GM20000 (cell line): ENCODE measurements at regions not wholly inside any gene's neighbourhood (a gene's known extent, or its start where the extent isn't known, plus 50 kb on each side); places are given as distances from the start of the nearest gene placed in this dataset.

Experiments
- DNase-seq: peaks from one replicate; pipeline ENCODE4 v3.0.0; 2012; ENCODE audit warnings: low spot score
- CTCF ChIP-seq: IDR thresholded peaks from 2 replicates; pipeline ENCODE4 v1.5.1; 2012; ENCODE audit warnings: mild to moderate bottlenecking, control low read depth; ENCODE audit errors: extremely low read depth, missing control alignments

GRCh38 chr2:183623227-183623626 lies 499.0 kb downstream of the NUP35 start:
- no peak for TF ChIP-seq CTCF
- no peak for DNase-seq

- TF ChIP-seq CTCF = no peak
- no peak for DNase-seq
Observed at GRCh38 chr2:183630964-183631363, 506.7 kb downstream of the NUP35 start.

GRCh38 chr2:183656121-183656520 lies 531.9 kb downstream of the NUP35 start:
- DNase-seq = no peak
- no peak for TF ChIP-seq CTCF

- DNase-seq = no peak
- TF ChIP-seq CTCF = no peak
Observed at GRCh38 chr2:183665425-183665824, 541.2 kb downstream of the NUP35 start.

- TF ChIP-seq CTCF = no peak
- no peak for DNase-seq
Observed at GRCh38 chr2:183666031-183666430, 541.8 kb downstream of the NUP35 start.

- TF ChIP-seq CTCF = no peak
- no peak for DNase-seq
Observed at GRCh38 chr2:183671233-183671632, 547.0 kb downstream of the NUP35 start.

GRCh38 chr2:183678908-183679307 lies 554.7 kb downstream of the NUP35 start:
- no peak for DNase-seq
- TF ChIP-seq CTCF = no peak

GRCh38 chr2:183680573-183680972 lies 556.3 kb downstream of the NUP35 start:
- no peak for TF ChIP-seq CTCF
- no peak for DNase-seq
